GM19324 (cell line): ENCODE measurements at regions not wholly inside any gene's neighbourhood (a gene's known extent, or its start where the extent isn't known, plus 50 kb on each side); places are given as distances from the start of the nearest gene placed in this dataset.
"Not testable (repeated sequence)": the region's sequence is repeated elsewhere in the genome, so short reads cannot be mapped to it uniquely, and the experiment has no call there.

Experiments
- ATAC-seq: cut with Tn5 transposase; IDR thresholded peaks from one replicate; pipeline ENCODE4 v1.9.1; 2021; ENCODE audit warnings: mild to moderate bottlenecking, moderate library complexity; ENCODE audit not compliant: unreplicated experiment, low FRiP score

DNA sequence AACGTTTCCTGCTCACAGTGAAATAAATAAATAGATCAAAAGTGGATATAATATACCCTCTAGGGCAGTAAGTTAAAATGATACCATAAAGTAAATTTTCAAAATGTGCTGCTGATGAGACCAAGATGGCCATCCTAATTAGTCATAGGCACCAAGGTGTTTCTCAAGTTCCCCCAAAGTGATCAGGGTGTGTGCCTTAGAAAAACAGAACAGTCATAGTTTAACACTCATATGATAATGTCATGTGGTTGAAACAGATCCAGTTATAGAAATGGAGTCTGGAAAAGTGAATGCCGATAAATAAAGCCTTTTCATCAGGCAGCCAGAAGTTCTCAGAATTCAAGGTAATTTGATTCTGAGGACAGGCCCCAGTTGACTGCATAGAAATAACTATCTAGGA lies 161.5 kb upstream of the CDKN2B start:
- ATAC-seq, result no peak

DNA sequence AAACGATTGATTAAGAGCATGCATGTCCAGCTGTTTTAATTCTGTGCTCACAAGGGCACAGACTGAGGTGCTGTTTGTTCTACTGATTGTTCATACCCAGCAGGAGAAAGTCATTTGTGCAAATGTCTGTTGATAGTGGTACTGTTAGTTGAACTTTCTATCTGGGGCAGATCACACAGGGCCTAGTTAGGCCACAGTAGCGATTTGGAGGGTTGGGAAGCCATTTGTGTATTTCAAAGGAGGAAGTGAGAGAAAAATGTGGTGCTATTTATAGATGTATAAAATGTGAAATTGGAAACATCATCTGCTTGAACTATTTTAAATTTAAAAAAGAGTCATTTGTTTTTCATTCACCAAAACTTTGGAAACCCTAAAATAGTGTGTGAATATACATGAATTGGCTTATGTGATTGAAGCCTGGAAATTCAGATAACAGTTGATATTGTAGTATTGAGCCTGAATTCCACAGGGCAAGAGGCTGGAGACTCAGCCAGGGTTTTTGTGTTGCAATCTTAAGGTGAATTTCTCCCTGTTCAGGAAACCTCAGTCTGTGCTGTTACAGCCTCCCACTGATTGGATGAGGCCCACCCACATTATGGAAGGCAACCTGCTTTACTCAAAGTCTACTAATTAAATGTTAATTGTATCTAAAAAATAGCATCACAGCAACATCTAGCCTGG lies 162.0 kb upstream of the CDKN2B start:
- ATAC-seq, result peak; percentile 60

DNA sequence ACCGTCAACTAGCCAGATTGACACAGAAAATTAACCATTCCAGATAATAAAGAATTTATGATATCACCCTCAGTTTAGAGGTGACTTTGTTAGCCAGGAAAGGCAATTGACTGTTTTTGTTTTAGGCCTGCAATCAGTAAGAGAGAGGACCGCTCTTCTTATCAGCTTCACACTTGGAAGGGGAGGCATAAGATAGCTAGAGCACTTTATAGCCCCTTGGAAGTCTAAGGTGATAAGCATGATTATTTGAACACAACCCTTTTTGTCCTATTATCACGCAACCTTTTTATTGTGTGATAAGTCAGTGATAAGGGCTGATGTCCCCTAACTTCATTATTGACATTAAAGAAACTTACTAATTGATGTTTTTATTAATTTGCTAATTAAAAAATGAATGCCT lies 162.6 kb upstream of the CDKN2B start:
- no peak for ATAC-seq

DNA sequence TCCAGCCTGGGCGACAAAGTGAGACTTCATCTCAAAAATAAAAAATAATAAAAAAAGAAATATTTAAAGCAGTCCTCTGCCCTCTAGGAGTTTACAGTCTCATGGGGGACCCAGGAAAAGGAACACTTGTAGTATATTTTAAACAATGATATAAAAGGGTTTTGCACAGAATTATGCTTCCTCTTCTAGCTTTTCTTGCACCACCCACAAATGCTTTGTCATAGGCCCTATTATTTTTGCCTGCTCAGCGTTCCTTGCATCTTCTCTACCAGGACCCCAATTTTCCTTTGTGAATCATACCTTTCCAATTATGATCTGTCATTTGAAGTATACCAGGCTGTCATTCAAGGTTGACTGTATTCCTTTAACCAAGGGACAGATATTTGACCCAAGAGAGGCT lies 164.8 kb upstream of the CDKN2B start:
- no peak for ATAC-seq

DNA sequence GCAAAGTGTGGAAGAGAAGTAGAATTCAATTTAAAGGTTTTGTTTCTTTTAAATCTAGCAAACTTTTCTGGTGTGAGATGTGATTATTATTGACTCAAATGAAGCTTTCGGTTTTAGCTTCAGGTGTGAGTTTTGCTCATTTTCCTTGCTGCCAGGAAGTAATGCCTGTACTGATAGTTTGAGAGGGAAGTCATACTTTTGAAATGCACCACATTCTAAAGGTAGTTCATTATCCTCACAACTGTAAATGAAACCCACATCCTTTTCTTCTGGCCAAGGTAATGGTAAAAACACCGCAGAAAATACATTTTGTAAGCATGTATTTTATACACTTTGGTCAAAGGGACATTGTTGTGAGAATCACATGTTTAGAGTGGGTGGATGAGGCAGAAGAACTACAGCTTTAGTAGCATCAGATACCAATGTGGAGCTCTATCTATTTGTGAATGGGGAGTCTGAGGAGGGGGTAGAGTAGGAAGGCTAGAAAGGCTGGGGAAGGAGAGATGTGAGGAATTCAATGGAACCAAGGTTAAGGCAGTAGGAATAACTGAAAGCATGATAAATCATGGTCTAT lies 167.0 kb upstream of the CDKN2B start:
- ATAC-seq, result no peak

DNA sequence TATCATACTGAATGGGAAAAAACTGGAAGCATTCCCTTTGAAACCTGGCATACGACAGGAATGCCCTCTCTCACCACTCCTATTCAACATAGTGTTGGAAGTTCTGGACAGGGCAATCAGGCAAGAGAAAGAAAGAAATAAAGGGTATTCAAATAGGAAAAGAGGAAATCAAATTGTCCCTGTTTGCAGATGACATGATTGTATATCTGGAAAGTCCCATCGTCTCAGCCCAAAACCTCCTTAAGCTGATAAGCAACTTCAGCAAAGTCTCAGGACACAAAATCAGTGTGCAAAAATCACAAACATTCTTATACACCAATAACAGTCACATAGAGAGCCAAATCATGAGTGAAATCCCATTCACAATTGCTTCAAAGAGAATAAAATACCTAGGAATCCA lies 171.9 kb upstream of the CDKN2B start:
- not testable (repeated sequence) for ATAC-seq

DNA sequence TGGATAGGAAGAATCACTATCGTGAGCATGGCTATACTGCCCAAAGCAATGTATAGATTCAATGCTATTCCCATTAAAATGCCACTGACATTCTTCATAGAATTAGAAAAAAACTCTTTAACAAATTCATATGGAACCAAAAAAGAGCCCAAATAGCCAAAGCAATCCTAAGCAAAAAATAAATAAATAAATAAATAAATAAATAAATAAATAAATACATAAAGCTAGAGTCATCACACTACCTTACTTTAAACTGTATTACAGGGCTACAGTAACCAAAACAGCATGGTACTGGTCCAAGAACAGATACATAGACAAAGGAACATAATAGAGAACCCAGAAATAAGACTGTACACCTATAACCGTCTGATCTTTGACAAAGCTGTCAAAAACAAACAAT lies 180.4 kb upstream of the CDKN2B start:
- no peak for ATAC-seq

DNA sequence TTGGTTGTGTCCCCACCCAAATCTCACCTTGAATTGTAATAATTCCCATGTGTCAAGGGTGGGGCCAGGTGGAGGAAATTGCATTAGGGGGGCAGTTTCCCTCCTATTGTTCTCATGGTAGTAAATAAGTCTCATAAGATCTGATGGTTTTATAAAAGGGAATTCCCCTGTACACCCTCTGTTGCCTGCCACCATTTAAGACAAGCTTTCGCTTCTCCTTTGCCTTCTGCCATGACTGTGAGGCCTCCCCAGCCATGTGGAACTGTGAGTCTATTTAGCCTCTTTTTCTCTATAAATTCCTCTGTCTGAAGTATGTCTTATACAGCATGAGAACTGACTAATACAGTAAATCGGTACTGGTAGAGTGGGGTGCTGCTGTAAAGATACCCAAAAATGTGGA lies 187.9 kb upstream of the CDKN2B start:
- ATAC-seq, result not testable (repeated sequence)

DNA sequence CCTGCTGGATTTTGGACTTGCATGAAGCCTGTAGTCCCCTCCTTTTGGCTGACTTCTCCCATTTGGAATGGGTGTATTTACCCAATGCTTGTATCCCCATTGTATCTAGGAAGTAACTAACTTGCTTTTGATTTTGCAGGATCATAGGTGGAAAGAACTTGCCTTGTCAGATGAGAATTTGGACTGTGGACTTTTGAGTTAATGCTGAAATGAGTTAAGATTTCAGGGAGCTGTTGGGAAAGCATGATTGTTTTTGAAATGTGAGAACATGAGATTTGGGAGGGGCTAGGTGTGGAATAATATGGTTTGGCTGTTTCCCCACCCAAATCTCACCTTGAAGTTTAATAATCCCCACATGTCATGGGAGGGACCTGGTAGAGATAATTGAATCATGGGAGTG lies 189.6 kb upstream of the CDKN2B start:
- no peak for ATAC-seq

DNA sequence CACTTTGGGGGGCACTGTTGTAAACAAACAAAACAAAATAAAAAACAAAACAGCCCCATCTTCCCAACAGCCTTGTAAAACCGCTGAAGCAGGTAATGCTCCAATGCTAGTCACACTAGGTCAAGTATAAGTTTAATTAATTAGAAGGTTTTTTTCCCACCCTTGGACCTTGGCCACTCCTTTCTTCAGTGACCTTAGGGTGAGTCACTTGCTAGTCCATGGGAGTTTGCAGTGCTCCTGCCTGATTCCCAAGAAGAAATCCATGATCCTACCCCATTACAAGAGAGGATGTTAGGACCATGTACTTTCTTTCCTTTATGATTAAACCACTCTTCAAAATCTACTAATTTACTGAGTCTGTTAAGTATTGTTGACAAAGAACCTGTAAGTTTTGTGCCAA lies 192.2 kb upstream of the CDKN2B start:
- no peak for ATAC-seq

DNA sequence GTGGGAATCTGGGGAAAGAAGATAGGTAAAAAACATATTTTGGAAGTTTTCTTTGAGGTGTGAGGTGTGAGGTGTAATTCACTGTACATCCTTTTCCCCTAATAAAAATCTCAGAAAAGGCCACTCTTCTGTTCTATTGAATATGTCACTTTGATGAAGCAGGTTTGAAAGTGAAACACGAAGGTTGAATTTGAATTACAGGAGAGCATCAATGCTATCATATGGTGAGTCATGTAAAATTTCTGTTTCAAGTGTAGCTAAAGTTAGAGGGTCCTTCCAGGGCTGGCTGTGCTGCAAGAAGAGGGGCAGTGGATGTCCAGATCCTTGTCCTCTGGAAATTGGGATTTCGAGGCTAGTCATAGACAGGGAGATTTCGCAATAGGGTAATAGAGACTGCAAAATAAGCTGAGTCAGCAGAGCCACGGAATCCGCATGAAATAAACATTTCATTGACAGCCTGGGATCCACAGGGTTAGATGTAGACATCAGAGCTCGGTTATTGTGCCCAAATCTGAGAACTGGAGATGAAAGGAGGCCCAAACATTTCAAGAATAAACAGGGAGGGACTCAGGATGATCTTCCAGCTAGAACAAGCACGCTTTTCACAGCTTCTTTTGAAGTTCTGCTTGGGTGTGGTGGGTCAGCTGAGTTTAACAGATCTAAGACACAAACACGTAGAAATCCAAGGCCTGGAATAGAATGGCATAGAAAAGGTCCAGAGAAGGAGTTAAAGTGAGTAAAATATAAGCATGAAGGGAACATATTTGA lies 194.4 kb upstream of the CDKN2B start:
- ATAC-seq, result no peak

DNA sequence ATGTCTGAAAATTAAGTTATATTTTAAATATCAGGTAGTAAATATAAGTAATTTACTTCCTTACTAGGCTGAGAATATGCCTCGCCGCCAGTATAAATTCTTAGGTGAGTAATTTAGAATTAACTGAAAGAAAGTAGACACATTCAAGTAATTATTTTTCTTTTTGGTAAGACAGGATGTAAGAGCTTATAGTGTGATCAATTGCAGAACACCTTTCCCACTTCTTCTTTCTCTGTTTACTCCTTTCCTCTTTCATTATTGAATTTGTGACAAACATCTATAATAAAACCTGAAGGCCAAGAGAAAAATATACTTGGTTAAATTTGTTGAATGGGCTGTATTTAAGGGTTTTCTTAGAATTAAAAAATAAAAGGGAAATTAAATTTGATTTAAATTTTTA lies 195.1 kb upstream of the CDKN2B start:
- ATAC-seq, result no peak

DNA sequence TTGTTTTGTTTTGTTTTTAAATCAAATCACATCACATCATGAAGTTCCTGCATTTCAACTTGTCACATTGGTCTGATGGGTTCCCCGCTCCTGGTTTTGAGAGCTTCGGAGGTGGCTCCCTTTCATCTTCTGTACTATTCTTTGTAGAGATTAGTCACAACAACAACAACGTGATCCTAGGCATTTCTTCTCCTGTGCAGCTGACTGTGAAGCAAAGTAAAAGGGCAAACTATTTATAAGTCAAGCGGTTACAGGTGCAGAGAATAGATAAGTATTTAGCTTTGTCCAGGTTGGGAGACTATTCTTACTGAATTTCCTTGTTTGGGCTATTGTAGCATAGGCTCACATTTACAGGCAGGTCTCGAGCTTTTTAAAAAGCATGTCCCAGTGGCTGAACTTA lies 197.7 kb upstream of the CDKN2B start:
- no peak for ATAC-seq

DNA sequence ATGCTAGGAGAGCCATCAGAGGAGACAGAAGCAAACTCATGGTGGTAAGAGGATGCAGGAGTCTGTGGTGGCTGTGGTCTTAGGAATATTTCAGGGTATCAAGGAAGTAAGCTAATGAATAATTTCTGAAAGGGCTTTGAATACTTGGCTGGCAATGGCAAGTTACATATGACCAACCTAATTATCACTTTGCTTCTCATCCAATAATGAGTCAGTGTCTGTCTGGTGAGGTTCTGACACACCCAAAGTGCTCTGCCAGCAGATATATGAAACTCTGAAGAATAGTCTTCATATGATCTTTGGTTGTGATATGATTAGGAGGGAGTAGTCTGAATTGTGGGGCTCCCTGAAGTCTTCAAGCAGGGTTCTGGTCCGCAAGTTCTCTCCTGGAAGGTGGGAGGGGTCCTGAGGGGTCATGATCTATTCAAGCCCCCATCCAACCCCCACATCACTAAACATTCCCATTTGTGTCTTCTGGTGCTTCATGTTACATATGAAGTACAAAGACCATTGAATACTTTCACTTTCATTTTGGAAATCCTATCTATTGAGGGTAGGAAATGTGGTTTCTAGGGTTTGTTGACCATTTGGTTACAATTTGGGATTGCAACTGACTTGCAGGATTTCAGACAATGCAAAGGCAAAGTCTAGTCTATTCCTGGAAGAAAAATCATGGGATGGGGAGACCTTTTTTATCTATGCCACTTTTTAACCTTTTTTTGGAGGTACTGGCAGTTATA lies 199.9 kb upstream of the CDKN2B start:
- ATAC-seq, result no peak

DNA sequence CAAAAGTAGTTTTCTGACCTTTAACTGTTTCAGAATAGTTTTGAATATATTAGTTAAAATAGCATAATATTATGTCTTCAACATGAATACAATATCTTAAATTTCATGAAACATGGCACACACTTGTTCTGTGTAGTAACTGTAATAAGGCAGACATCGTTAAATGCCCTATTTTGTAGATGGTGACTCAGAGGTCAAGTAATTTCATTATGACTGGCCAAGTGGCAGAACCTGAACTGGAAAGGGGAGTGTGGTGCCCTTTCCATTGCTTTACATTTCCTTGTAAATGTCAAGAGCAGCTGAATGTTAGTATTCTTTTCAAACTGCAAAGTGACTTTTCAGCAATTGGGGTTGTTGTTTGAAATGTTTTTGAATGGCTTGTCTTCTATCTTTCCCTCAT lies 201.2 kb upstream of the CDKN2B start:
- no peak for ATAC-seq

DNA sequence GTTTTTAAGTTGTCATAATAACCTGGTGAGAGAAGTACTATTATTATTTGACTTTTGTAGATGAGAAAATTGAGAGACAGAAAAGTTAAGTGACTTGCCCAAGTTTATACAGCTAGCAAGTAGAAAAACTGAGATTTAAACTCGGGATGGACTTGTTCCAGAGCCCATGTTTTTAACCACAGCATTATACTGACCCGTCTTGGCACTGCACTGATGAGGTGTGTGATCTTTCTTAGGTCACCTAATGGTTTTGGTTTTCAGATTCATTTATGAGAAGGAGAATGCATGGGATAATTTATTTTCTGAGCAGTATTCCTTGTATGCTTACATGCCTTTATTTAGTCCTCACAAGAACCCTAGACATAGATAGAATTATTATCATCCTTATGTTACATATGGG lies 201.8 kb upstream of the CDKN2B start:
- no peak for ATAC-seq

DNA sequence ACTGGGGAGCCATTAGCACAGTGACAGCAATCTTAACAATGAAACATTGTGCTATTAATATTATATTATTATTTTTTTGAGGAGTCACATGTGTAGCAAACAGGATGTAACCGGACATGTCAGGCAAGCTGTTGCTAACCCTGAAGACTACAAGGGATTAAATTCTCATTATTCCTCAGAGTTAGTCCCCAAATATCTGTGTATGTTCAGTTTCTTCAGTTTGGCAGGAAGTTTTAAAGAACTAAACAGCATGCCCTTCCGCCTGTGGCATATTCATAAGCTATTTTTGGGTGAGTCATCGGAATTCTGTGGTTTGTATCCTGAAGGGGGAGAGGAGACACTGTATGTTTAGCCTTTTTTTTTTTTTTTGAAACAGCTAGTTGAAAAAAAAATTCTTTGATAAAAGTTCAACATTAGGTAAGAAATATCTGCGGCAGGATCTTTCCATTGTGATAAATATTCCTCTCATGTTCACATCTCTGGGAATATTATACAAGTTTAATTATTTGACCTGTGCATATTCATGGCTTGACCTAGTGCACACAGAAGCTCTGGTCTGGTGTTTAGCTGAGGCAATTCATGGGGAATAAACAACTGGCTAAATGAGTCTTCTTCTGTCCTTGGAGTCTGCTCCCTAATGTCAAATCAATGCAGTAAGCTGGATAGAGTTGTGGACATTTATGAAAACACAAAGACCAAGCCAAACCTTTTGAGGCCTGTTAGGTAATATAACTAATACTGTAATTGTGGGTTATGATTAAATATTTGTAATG lies 202.7 kb upstream of the CDKN2B start:
- no peak for ATAC-seq

DNA sequence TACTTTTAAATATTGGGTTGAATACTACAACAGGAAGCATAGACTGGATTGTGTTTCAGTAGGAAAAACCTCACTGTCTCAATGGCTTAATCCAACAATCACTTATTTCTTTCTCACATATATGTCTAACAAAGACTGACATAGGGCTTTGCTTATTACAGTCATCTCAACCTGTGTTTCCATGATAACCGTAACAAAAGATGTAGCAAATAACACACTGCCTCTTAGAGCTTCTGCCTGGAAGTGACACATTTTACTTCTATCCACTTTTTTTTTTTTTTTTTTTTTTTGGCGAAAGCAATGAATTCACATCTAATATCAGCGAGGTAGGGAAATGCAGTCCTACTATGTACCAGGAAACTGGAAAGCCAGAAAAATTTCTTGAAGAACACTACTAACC lies 204.9 kb upstream of the CDKN2B start:
- ATAC-seq, result no peak

DNA sequence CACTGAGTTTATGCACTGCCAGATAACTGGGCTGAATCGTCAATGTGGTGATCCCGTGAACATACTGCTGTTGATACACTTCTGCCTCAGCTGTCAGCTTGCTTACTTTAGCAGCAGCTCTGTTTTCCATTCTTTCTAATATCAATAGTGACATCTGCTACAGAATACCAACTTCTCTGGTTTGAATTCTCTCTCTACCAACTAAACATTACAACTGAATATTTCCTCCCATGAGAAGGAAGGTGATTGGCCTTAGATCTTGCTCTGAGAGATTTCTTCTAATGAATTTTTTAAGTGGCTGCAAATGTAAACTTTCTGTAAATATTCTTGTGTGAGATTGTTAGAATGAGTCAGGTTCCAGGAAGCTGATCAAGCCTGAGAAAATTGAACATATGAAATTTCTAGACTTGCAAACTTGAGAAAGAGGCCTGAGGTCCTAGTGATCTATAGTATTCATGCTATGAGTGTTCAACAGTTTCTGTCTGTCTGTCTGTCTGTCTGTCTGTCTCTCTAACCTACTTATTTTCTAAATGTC lies 205.5 kb upstream of the CDKN2B start:
- ATAC-seq, result no peak

DNA sequence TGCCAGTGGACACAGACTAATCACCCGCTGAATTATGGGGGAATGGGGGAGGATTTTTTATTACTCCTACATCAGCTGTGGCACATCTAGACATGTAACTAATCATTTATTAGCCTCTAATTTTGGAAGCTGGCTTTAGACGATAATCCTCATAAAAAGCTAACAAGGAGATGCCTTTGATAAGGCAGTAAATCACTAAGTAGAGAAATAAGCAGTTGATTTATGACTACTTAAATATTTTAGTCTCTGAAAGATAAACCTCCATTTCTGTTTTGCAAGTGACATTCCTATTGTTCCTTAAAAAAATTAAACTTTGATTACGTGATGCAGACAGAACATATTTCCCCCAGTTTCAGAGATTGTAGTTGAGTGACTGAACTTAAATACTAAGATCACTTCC lies 206.4 kb upstream of the CDKN2B start:
- ATAC-seq, result no peak
